ENCODE measurements at regions not wholly inside any gene's neighbourhood (a gene's known extent, or its start where the extent isn't known, plus 50 kb on each side); places are given as distances from the start of the nearest gene placed in this dataset.

- intact Hi-C loops (cut with DNase I): no loop called here
- H3K36me3 ChIP-seq: no peaks in the 10 kb centered on the region
- H3K9me3 ChIP-seq: no peaks in the 10 kb centered on the region
- no peaks in the 10 kb centered on the region for H3K27me3 ChIP-seq (replicated peaks; ENCODE audit: insufficient read depth)
- DNase-seq (ENCODE audit: low spot score): no peak
- no peak overlapping the region for H3K4me3 ChIP-seq
- 94% methylated on average over 1 of the region's 1 CpG for WGBS
- H3K27ac ChIP-seq: no peak overlapping the region
- TF ChIP-seq POLR2A (IDR thresholded peaks at IDR 0.05) (no peak), POLR2AphosphoS5 (IDR thresholded peaks at IDR 0.05) (no peak), CTCF (IDR thresholded peaks at IDR 0.05) (no peak)
- no peaks in the 10 kb centered on the region for H3K4me1 ChIP-seq (replicated peaks)
Measured at GRCh38 chr2:129580001-129580400, 399.5 kb upstream of the RAB6C start.

GRCh38 chr2:129585760-129586159 is 393.7 kb upstream of the RAB6C start:
- no peaks in the 10 kb centered on the region for H3K36me3 ChIP-seq
- TF ChIP-seq POLR2AphosphoS5 (IDR thresholded peaks at IDR 0.05) (no peak), POLR2A (IDR thresholded peaks at IDR 0.05) (no peak), CTCF (IDR thresholded peaks at IDR 0.05) (no peak)
- H3K4me1 ChIP-seq (replicated peaks): no peaks in the 10 kb centered on the region
- DNase-seq (ENCODE audit: low spot score): no peak
- H3K27ac ChIP-seq: no peak overlapping the region
- peaks cover 6% of the 10 kb centered on the region for H3K27me3 ChIP-seq (replicated peaks; ENCODE audit: insufficient read depth)
- H3K9me3 ChIP-seq: no peaks in the 10 kb centered on the region
- no peak overlapping the region for H3K4me3 ChIP-seq
- intact Hi-C loops (cut with DNase I): no loop called here

GRCh38 chr2:129587426-129588064 is 391.9 kb upstream of the RAB6C start:
- WGBS: 71% methylated on average over 51 of the region's 51 CpGs
- TF ChIP-seq POLR2AphosphoS5 (IDR thresholded peaks at IDR 0.05): no peak
- TF ChIP-seq CTCF (IDR thresholded peaks at IDR 0.05): no peak
- no peak overlapping the region for H3K27ac ChIP-seq
- H3K27me3 ChIP-seq (replicated peaks; ENCODE audit: insufficient read depth): peaks cover 6% of the 10 kb centered on the region
- no peak overlapping the region for H3K4me3 ChIP-seq
- no peak for DNase-seq (ENCODE audit: low spot score)
- intact Hi-C loops (cut with DNase I): no loop called here
- no peaks in the 10 kb centered on the region for H3K36me3 ChIP-seq
- no peaks in the 10 kb centered on the region for H3K9me3 ChIP-seq
- no peaks in the 10 kb centered on the region for H3K4me1 ChIP-seq (replicated peaks)

GRCh38 chr2:129604560-129604959 is 374.9 kb upstream of the RAB6C start:
- WGBS: 64% methylated on average over 5 of the region's 5 CpGs
- Histone ChIP-seq H3K27ac (no peak overlapping the region), H3K4me1 (replicated peaks) (no peaks in the 10 kb centered on the region), H3K9me3 (no peaks in the 10 kb centered on the region), H3K4me3 (no peak overlapping the region), H3K27me3 (replicated peaks; ENCODE audit: insufficient read depth) (no peaks in the 10 kb centered on the region), H3K36me3 (no peaks in the 10 kb centered on the region)
- DNase-seq (ENCODE audit: low spot score): no peak
- TF ChIP-seq POLR2A (IDR thresholded peaks at IDR 0.05): no peak
- no peak for TF ChIP-seq CTCF (IDR thresholded peaks at IDR 0.05)
- TF ChIP-seq POLR2AphosphoS5 (IDR thresholded peaks at IDR 0.05): no peak
- intact Hi-C loops (cut with DNase I): no loop called here

GRCh38 chr2:129605646-129606045 is 373.8 kb upstream of the RAB6C start:
- WGBS: 52% methylated on average over 6 of the region's 6 CpGs
- H3K4me1 ChIP-seq (replicated peaks): no peaks in the 10 kb centered on the region
- H3K27me3 ChIP-seq (replicated peaks; ENCODE audit: insufficient read depth): no peaks in the 10 kb centered on the region
- no peak overlapping the region for H3K27ac ChIP-seq
- intact Hi-C loops (cut with DNase I): no loop called here
- no peak for DNase-seq (ENCODE audit: low spot score)
- H3K9me3 ChIP-seq: no peaks in the 10 kb centered on the region
- no peaks in the 10 kb centered on the region for H3K36me3 ChIP-seq
- H3K4me3 ChIP-seq: no peak overlapping the region
- TF ChIP-seq POLR2AphosphoS5 (IDR thresholded peaks at IDR 0.05) (no peak), POLR2A (IDR thresholded peaks at IDR 0.05) (no peak), CTCF (IDR thresholded peaks at IDR 0.05) (no peak)

All from prostate gland (tissue), 2 donors.